GM23248 (cell line): ENCODE measurements at regions not wholly inside any gene's neighbourhood (a gene's known extent, or its start where the extent isn't known, plus 50 kb on each side); places are given as distances from the start of the nearest gene placed in this dataset.
"Not testable (repeated sequence)": the region's sequence is repeated elsewhere in the genome, so short reads cannot be mapped to it uniquely, and the experiment has no call there.

Source experiments
- DNase-seq: peaks from one replicate; pipeline ENCODE4 v3.0.0-alpha.2; 2015
- H2AFZ ChIP-seq: fragments of 200-600 bp; sonication (generic); 2 replicates; pipeline ENCODE4 v1.6.1; 2016; ENCODE audit warnings: antibody characterized with exemption
- H3F3A ChIP-seq: fragments of 200-600 bp; sonication (generic); 2 replicates; pipeline ENCODE4 v1.6.1; 2016; ENCODE audit warnings: mild to moderate bottlenecking, antibody characterized with exemption, mixed run types; ENCODE audit not compliant: insufficient read depth
- H3K27ac ChIP-seq: fragments of 200-600 bp; sonication (generic); 2 replicates; pipeline ENCODE4 v1.5.1; 2016; ENCODE audit warnings: mild to moderate bottlenecking
- H3K27me3 ChIP-seq: fragments of 200-600 bp; sonication (generic); replicated peaks from 2 replicates; pipeline ENCODE4 v1.6.1; 2016; ENCODE audit warnings: mild to moderate bottlenecking; ENCODE audit not compliant: insufficient read depth
- H3K36me3 ChIP-seq: fragments of 200-600 bp; sonication (generic); 2 replicates; pipeline ENCODE4 v1.6.1; 2016; ENCODE audit warnings: low read depth, mild to moderate bottlenecking
- H3K4me1 ChIP-seq: fragments of 200-600 bp; sonication (generic); 2 replicates; pipeline ENCODE4 v1.6.1; 2016; ENCODE audit warnings: mild to moderate bottlenecking; ENCODE audit not compliant: insufficient read depth
- H3K4me2 ChIP-seq: fragments of 200-600 bp; sonication (generic); one replicate; pipeline ENCODE4 v1.6.1; 2016; ENCODE audit warnings: mild to moderate bottlenecking; ENCODE audit not compliant: unreplicated experiment
- H3K4me3 ChIP-seq: fragments of 200-600 bp; sonication (generic); 2 replicates; pipeline ENCODE4 v1.5.1; 2016; ENCODE audit warnings: mild to moderate bottlenecking
- H3K79me2 ChIP-seq: fragments of 200-600 bp; sonication (generic); 2 replicates; pipeline ENCODE4 v1.6.1; 2016; ENCODE audit warnings: mild to moderate bottlenecking; ENCODE audit not compliant: insufficient read depth
- H3K9ac ChIP-seq: fragments of 200-600 bp; sonication (generic); 2 replicates; pipeline ENCODE4 v1.6.1; 2016; ENCODE audit warnings: mild to moderate bottlenecking
- H3K9me2 ChIP-seq: fragments of 200-600 bp; sonication (generic); 2 replicates; pipeline ENCODE4 v1.6.1; 2016; ENCODE audit warnings: mixed run types, mild to moderate bottlenecking, moderate library complexity; ENCODE audit not compliant: insufficient read depth
- H3K9me3 ChIP-seq: fragments of 200-600 bp; sonication (generic); one replicate; pipeline ENCODE4 v1.6.1; 2017; ENCODE audit warnings: low read depth
- H4K20me1 ChIP-seq: fragments of 200-600 bp; sonication (generic); 2 replicates; pipeline ENCODE4 v1.6.0; 2016; ENCODE audit not compliant: insufficient read depth
- EZH2 ChIP-seq: fragments of 200-600 bp; sonication (generic); IDR thresholded peaks from 2 replicates; pipeline ENCODE4 v1.6.1; 2018; ENCODE audit warnings: antibody characterized with exemption, mild to moderate bottlenecking; ENCODE audit not compliant: insufficient read depth, poor library complexity, severe bottlenecking
- EZH2phosphoT487 ChIP-seq: fragments of 200-600 bp; sonication (generic); IDR thresholded peaks from 2 replicates; pipeline ENCODE4 v1.6.1; 2018; ENCODE audit warnings: antibody characterized with exemption, moderate library complexity, mild to moderate bottlenecking, low read depth; ENCODE audit not compliant: insufficient read depth
- WGBS, 2 experiments: methylation state at CpG; one replicate each; pipeline ENCODE4 v1.1.6; 2015 to 2017; ENCODE audit warnings: low lambda C conversion rate in 2 of 2, low coverage in 1 of 2; ENCODE audit errors: missing lambda C conversion rate in 2 of 2; 5-methylcytosine and 5-hydroxymethylcytosine counted together
- in situ Hi-C: fragments of 300-500 bp; cut with MboI; formaldehyde crosslinking; loops from 2 replicates; pipeline ENCODE4 v1.15.0; 2020

DNA sequence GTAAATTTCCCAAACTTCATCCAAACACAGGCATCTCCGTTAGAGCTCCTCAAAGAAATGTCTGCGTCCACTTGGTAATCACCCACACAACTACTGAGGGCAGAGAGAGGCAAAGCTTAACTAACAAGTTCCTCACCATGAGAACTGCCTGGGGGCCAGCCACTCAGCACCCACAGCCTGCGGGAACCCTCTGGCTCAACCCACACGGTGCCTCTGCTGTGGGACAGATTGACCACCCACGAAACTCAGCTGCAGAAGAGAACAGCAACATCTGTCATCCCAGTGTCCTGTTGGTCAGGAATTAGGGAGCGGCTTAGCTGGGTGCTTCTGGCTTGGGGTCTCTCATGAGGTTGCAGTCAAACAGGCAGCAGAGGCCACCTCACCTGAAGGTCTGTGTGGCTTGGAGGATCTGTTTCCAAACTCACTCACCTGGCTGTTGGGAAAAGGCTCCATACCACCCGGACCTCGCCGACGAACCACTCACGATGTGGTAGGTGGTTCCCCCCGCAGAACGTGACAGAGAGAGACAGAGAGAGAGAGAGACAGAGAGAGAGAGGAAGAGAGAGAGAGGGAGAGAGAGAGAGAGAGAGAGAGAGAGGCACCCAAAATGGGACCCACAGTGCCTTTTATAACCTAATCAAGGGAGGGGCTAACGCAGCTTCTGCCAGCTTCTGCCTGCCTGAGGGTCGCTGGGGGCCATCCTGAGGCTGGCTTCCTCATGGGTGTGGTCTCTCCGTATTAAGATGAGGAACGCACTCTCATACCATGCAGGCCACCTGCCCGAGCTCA, 103.5 kb downstream of the OLFM1 start:
- Histone ChIP-seq H3K4me3 (no peak overlapping the region), H3K36me3 (no peaks in the 10 kb centered on the region), H3K4me1 (no peaks in the 10 kb centered on the region), H3K79me2 (no peaks in the 10 kb centered on the region), H3F3A (no peaks in the 10 kb centered on the region), H2AFZ (no peak overlapping the region), H3K4me2 (no peak overlapping the region), H4K20me1 (no peaks in the 10 kb centered on the region), H3K9ac (no peak overlapping the region), H3K9me3 (no peaks in the 10 kb centered on the region), H3K9me2 (no peaks in the 10 kb centered on the region), H3K27me3 (peaks cover 11% of the 10 kb centered on the region; the same call in 1 of the 2 replicates), H3K27ac (no peak overlapping the region)
- 43 to 49% methylated on average over 18 of the region's 18 CpGs for WGBS, 2 experiments
- TF ChIP-seq EZH2phosphoT487 (no peak), EZH2 (no peak)
- in situ Hi-C loops, result no loop called here
- DNase-seq, result no peak

DNA sequence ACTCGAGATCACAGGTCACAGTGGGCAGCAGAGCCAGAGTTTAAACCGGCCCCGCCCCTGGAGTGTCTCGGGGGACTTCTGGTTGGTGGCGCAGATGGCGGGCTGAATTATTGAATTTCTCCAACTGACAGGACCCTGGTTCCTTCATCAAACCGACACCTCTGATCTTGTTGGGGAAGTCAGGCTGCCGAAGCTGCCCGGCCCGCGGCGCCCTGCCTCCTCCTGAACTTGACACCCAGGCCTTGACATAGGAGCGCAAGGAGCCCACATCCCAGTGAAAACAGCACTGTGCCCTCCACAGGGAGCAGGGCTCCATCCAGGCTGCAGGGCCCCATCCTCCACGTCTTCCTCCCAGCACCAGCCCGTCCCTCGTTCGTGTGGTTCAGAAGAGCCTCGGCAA, 105.2 kb downstream of the OLFM1 start:
- Histone ChIP-seq H3K27ac (no peak overlapping the region), H3K4me2 (no peak overlapping the region), H3K27me3 (peaks cover 6% of the 10 kb centered on the region; the same call in 1 of the 2 replicates), H3K9me3 (no peaks in the 10 kb centered on the region), H3K4me3 (no peak overlapping the region), H2AFZ (no peak overlapping the region), H3K79me2 (no peaks in the 10 kb centered on the region), H4K20me1 (no peaks in the 10 kb centered on the region), H3K4me1 (no peaks in the 10 kb centered on the region), H3K9ac (no peak overlapping the region), H3K9me2 (no peaks in the 10 kb centered on the region), H3K36me3 (no peaks in the 10 kb centered on the region), H3F3A (no peaks in the 10 kb centered on the region)
- WGBS, 2 experiments, result 35 to 39% methylated on average over 18 of the region's 18 CpGs
- in situ Hi-C loops, result no loop called here
- no peak for TF ChIP-seq EZH2
- no peak for TF ChIP-seq EZH2phosphoT487
- no peak for DNase-seq

DNA sequence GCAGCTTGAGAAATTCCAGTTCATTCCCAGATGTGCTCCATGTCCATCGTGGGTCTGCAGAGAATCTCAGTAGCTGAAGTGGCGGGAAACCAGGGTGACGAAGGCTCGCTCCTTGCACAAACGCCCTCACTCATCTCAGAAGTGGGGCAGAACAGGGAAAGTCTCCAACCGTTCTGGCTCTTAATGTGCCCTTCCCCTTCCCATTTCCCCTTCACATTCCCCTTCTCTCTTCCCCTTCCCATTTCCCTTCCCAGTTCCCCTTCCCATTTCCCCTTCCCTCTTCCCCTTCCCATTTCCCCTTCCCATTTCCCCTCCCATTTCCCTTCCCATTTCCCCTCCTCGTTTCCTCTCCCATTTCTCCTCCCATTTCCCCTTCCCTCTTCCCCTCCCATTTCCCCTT, 108.5 kb downstream of the OLFM1 start:
- H3K4me3 ChIP-seq, in situ Hi-C loops, H4K20me1 ChIP-seq, H3K4me2 ChIP-seq, DNase-seq, H3K36me3 ChIP-seq, H3K79me2 ChIP-seq, H3K9ac ChIP-seq, H3K9me3 ChIP-seq, H3F3A ChIP-seq, H3K27ac ChIP-seq, H2AFZ ChIP-seq, H3K9me2 ChIP-seq, H3K4me1 ChIP-seq: not testable (repeated sequence)
- 42 to 63% methylated on average over 3 to 7 of the region's 7 CpGs for WGBS, 2 experiments
- H3K27me3 ChIP-seq, result peaks cover 24% of the 10 kb centered on the region

DNA sequence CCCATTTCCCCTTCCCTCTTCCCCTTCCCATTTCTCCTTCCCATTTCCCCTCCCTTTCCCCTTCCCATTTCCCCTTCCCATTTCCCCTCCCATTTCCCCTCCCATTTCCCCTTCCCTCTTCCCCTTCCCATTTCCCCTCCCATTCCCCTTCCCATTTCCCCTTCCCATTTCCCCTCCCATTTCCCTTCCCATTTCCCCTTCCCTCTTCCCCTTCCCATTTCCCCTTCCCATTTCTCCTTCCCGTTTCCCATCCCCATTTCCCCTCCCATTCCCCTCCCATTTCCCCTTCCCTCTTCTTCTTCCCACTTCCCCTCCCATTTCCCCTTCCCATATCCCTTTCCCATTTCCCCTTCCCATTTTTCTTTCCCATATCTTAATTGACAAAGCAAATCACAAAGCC, 109.0 kb downstream of the OLFM1 start:
- Histone ChIP-seq H3K9ac (no peak overlapping the region), H3K4me1 (no peaks in the 10 kb centered on the region), H3F3A (no peaks in the 10 kb centered on the region), H3K27ac (no peak overlapping the region), H3K4me3 (no peak overlapping the region), H3K36me3 (no peaks in the 10 kb centered on the region), H4K20me1 (no peaks in the 10 kb centered on the region), H3K9me2 (no peaks in the 10 kb centered on the region), H3K9me3 (no peaks in the 10 kb centered on the region), H2AFZ (no peak overlapping the region), H3K79me2 (no peaks in the 10 kb centered on the region), H3K27me3 (peaks cover 24% of the 10 kb centered on the region), H3K4me2 (no peak overlapping the region)
- no peak for DNase-seq
- WGBS, 2 experiments, result 11% methylated on average over 1 of the region's 1 CpG; no CpG with 5 or more reads in 1 of the 2 experiments
- in situ Hi-C loops, result no loop called here
- TF ChIP-seq EZH2 (no peak), EZH2phosphoT487 (no peak)
